ENCODE measurements at regions not wholly inside any gene's neighbourhood (a gene's known extent, or its start where the extent isn't known, plus 50 kb on each side); places are given as distances from the start of the nearest gene placed in this dataset.

DNA sequence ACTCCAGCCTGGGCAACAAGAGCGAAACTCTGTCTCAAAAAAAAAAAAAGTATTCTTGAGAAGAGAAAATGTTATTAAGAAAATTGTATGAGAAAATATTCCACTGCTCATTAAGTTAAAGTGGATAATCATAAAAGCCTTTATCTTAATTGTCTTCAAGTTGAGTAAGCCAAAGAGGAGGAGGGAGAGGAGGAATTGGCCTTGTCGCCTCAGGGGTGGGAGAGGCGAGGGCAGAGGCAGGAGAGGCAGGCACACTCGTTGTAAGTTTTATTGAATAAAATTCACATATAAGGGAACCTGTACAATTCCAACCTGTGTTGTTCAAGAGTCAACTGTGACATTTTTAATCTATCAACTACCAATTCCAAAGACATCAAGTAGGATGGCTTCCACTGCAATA, 820.3 kb downstream of the USP25 start:
- TF ChIP-seq, protein P1, sequence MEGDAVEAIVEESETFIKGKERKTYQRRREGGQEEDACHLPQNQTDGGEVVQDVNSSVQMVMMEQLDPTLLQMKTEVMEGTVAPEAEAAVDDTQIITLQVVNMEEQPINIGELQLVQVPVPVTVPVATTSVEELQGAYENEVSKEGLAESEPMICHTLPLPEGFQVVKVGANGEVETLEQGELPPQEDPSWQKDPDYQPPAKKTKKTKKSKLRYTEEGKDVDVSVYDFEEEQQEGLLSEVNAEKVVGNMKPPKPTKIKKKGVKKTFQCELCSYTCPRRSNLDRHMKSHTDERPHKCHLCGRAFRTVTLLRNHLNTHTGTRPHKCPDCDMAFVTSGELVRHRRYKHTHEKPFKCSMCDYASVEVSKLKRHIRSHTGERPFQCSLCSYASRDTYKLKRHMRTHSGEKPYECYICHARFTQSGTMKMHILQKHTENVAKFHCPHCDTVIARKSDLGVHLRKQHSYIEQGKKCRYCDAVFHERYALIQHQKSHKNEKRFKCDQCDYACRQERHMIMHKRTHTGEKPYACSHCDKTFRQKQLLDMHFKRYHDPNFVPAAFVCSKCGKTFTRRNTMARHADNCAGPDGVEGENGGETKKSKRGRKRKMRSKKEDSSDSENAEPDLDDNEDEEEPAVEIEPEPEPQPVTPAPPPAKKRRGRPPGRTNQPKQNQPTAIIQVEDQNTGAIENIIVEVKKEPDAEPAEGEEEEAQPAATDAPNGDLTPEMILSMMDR (conservative IDR thresholded peaks at IDR 0.05; ENCODE audit: low read depth, low read length) = no peak
- TF ChIP-seq EZH2 (IDR thresholded peaks at IDR 0.05; ENCODE audit: borderline replicate concordance, low read depth, low read length, poor library complexity, severe bottlenecking) = no peak
- no peak overlapping the region for H3K4me3 ChIP-seq (ENCODE audit: low read depth, low read length, poor library complexity, severe bottlenecking)
- ChIA-PET CTCF (no interaction called here), POLR2A (ENCODE audit: low non-redundant PET) (no interaction called here)
- DNase-seq (ENCODE audit: low spot score) = no peak
- BruUV-seq (replicated peaks) = no TSS peak
- H3K27me3 ChIP-seq (replicated peaks; ENCODE audit: insufficient read depth, low read depth, low read length, poor library complexity) = no peaks in the 10 kb centered on the region
- H3K36me3 ChIP-seq (ENCODE audit: insufficient read depth, low read length, poor library complexity, severe bottlenecking) = no peaks in the 10 kb centered on the region
- no peaks in the 10 kb centered on the region for H3K4me1 ChIP-seq (ENCODE audit: insufficient read depth, low read length, poor library complexity, severe bottlenecking)
- no peak overlapping the region for H3K27ac ChIP-seq (ENCODE audit: low read depth, low read length, poor library complexity, severe bottlenecking)
- H3K9me3 ChIP-seq (ENCODE audit: low read depth, low read length, poor library complexity, severe bottlenecking) = peaks cover 3% of the 10 kb centered on the region
- intact Hi-C loops (cut with micrococcal nuclease; ENCODE audit: unreplicated experiment) = no loop called here

DNA sequence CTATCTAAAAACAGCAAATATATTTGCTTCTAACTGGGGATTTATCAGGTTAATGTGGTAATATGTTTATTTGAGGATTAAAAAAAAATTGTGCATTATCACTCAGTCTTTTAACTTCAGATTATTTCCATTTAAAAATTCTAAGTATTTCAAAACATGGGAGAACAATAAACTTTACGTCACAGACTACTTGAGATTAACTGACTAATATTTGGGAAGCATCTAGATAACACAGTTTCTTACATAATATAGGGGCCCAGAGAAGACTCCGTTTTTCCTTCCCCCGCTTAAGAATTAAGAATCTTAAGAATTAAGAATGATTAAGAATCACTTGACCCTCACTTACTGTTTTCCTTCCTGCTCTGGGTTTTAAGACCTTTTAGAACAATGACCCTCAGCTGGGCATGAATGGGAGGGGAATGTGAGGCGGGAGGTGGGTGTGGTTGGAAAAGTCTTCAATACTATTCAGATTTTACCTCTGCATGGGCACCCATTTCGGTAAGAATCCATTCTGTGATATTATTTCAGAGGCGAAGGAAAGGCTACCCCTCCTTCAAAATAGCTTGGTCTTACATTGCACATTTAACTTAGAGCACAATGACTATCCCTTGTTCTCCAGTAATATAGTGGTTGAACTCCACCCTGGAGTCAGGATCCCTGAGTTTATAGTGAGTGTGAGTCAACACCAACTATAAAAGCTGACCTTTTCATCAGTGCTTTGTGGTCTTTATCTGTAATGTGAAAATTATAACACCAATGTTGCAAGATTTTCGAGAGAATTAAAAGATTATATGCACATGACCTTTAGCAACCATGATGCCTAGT, 821.3 kb downstream of the USP25 start:
- no peaks in the 10 kb centered on the region for H3K4me1 ChIP-seq (ENCODE audit: insufficient read depth, low read length, poor library complexity, severe bottlenecking)
- peaks cover 3% of the 10 kb centered on the region for H3K9me3 ChIP-seq (ENCODE audit: low read depth, low read length, poor library complexity, severe bottlenecking)
- intact Hi-C loops (cut with micrococcal nuclease; ENCODE audit: unreplicated experiment) = no loop called here
- CTCF ChIA-PET = no interaction called here
- DNase-seq (ENCODE audit: low spot score) = no peak
- no TSS peak for BruUV-seq (replicated peaks)
- no peak for TF ChIP-seq EZH2 (IDR thresholded peaks at IDR 0.05; ENCODE audit: borderline replicate concordance, low read depth, low read length, poor library complexity, severe bottlenecking)
- TF ChIP-seq, protein P1 (conservative IDR thresholded peaks at IDR 0.05; ENCODE audit: low read depth, low read length) = no peak
- no peaks in the 10 kb centered on the region for H3K27me3 ChIP-seq (replicated peaks; ENCODE audit: insufficient read depth, low read depth, low read length, poor library complexity)
- H3K36me3 ChIP-seq (ENCODE audit: insufficient read depth, low read length, poor library complexity, severe bottlenecking) = no peaks in the 10 kb centered on the region
- POLR2A ChIA-PET (ENCODE audit: low non-redundant PET) = no interaction called here
- no peak overlapping the region for H3K4me3 ChIP-seq (ENCODE audit: low read depth, low read length, poor library complexity, severe bottlenecking)
- no peak overlapping the region for H3K27ac ChIP-seq (ENCODE audit: low read depth, low read length, poor library complexity, severe bottlenecking)

DNA sequence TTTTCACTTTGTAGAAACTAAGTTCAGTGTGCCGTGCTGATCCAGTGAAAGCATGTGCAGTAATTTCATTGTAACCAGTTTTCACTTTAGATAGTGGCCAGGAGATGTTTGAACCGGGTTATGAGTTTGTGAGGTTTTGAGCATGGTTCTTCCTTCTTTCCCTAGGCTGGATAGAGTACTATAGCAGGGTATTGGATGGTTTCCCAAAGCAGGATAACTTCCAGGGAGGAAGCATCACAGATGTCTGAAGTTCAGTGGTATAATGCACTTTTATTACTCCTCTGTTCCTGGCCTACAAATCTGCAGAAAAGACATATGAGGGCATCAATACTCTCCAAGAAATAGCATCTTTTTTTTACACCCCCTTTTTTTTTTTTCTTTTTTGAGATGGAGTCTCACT, 823.1 kb downstream of the USP25 start:
- BruUV-seq (replicated peaks) = no TSS peak
- Histone ChIP-seq H3K4me3 (ENCODE audit: low read depth, low read length, poor library complexity, severe bottlenecking) (no peak overlapping the region), H3K27me3 (replicated peaks; ENCODE audit: insufficient read depth, low read depth, low read length, poor library complexity) (no peaks in the 10 kb centered on the region), H3K27ac (ENCODE audit: low read depth, low read length, poor library complexity, severe bottlenecking) (no peak overlapping the region), H3K36me3 (ENCODE audit: insufficient read depth, low read length, poor library complexity, severe bottlenecking) (no peaks in the 10 kb centered on the region), H3K9me3 (ENCODE audit: low read depth, low read length, poor library complexity, severe bottlenecking) (peaks cover 3% of the 10 kb centered on the region), H3K4me1 (ENCODE audit: insufficient read depth, low read length, poor library complexity, severe bottlenecking) (no peaks in the 10 kb centered on the region)
- intact Hi-C loops (cut with micrococcal nuclease; ENCODE audit: unreplicated experiment) = no loop called here
- DNase-seq (ENCODE audit: low spot score) = no peak
- CTCF ChIA-PET = no interaction called here
- TF ChIP-seq EZH2 (IDR thresholded peaks at IDR 0.05; ENCODE audit: borderline replicate concordance, low read depth, low read length, poor library complexity, severe bottlenecking) = no peak
- TF ChIP-seq, protein P1 (conservative IDR thresholded peaks at IDR 0.05; ENCODE audit: low read depth, low read length) = no peak
- POLR2A ChIA-PET (ENCODE audit: low non-redundant PET) = no interaction called here

Measured in A673 (cell line).